Adrenal gland (tissue), 9 donors: ENCODE measurements at regions not wholly inside any gene's neighbourhood (a gene's known extent, or its start where the extent isn't known, plus 50 kb on each side); places are given as distances from the start of the nearest gene placed in this dataset.

Source experiments
- DNase-seq, 7 donors: peaks; one replicate each; pipeline ENCODE4 v3.0.0-alpha.2; 2019 to 2020
- H3K27ac ChIP-seq, 5 donors: fragments of 200-600 bp; sonication (generic) in 4 of 5; 1 replicate in 3 of 5; 2 replicates in 2 of 5; pipeline versions ENCODE4 v1.5.1 to v1.8.0; 2016 to 2020; ENCODE audit warnings: mild to moderate bottlenecking in 1 of 5
- H3K27me3 ChIP-seq: fragments of 200-600 bp; 2 replicates; pipeline ENCODE4 v1.8.0; 2021
- H3K36me3 ChIP-seq, 2 donors: fragments of 200-600 bp; replicated peaks in 1 of 2; 1 replicate in 1 of 2; 2 replicates in 1 of 2; pipeline versions ENCODE4 v1.5.1 to v1.8.0; 2018 to 2022
- H3K4me1 ChIP-seq, 2 donors: fragments of 200-600 bp; replicated peaks in 1 of 2; 1 replicate in 1 of 2; 2 replicates in 1 of 2; pipeline versions ENCODE4 v1.5.1 to v1.8.0; 2018 to 2021
- H3K4me3 ChIP-seq, 4 donors: fragments of 200-600 bp; sonication (generic) in 3 of 4; one replicate each; pipeline ENCODE4 v1.5.1; 2016 to 2018
- H3K9me3 ChIP-seq, 3 donors: fragments of 200-600 bp; sonication (generic) in 1 of 3; replicated peaks in 1 of 3; 1 replicate in 2 of 3; 2 replicates in 1 of 3; pipeline versions ENCODE4 v1.5.1 to v1.8.0; 2016 to 2021
- CTCF ChIP-seq, 6 experiments: fragments of 450-650 bp in 4 of 6; fragments of 200-600 bp in 2 of 6; sonication (generic) in 1 of 6; IDR thresholded peaks; 1 replicate in 5 of 6; 2 replicates in 1 of 6; pipeline versions ENCODE4 v1.5.1 to v1.8.0; 2016 to 2021; ENCODE audit warnings: antibody characterized with exemption in 6 of 6, mild to moderate bottlenecking in 2 of 6, moderate library complexity in 1 of 6
- POLR2A ChIP-seq, 2 donors: fragments of 450-650 bp; IDR thresholded peaks; one replicate each; pipeline ENCODE4 v1.6.1; 2017; ENCODE audit warnings: antibody characterized with exemption in 2 of 2, mild to moderate bottlenecking in 2 of 2, moderate library complexity in 1 of 2
- WGBS, 4 donors: extraction: QIAGEN DNeasy Blood & Tissue Kit in 2 of 4; methylation state at CpG; one replicate each; pipeline versions ENCODE4 v1.1.5 to v1.1.7; 2013 to 2017; 5-methylcytosine and 5-hydroxymethylcytosine counted together
- intact Hi-C, 2 donors: fragments of 100-400 bp; cut with DNase I; formaldehyde crosslinking; loops; one replicate each; pipeline versions ENCODE4 v1.14.1 to v1.15.0; 2022 to 2023
- donor health status: healthy with polysubstance abuse.
- donor health status: Bipolar disorder and iron deficiency.
- donor health status: DM: yes; HTN: yes; CAD: no.
- donor health status: DM: no; HTN: no; CAD: no.
- donor health status: DM: no; HTN: no; CAD: no.

- H3K27ac ChIP-seq = peak overlapping the region; percentile 83 to 91 (median 89)
- peak overlapping the region in 1 of 4 donors; percentile 52 for H3K4me3 ChIP-seq
- H3K4me1 ChIP-seq = peaks cover 12 to 20% of the 10 kb centered on the region in 2 donors
- intact Hi-C loops = loop anchor here (10.0 kb wide), 1 partner anchor 519 kb away; no protein-coding TSS in a partner anchor
- 73 to 82% (median 77%) methylated on average over 15 of the region's 15 CpGs for WGBS, 4 donors
- no peaks in the 10 kb centered on the region for H3K27me3 ChIP-seq
- H3K9me3 ChIP-seq = no peaks in the 10 kb centered on the region
- peak in 1 of 7 donors; percentile 35 for DNase-seq
- H3K36me3 ChIP-seq = no peaks in the 10 kb centered on the region
- no peak for TF ChIP-seq CTCF (IDR thresholded peaks at IDR 0.05)
These were observed 137.1 kb downstream of the LY86 start for GRCh38 chr6:6725468-6726209.

- Histone ChIP-seq H3K27me3 (no peaks in the 10 kb centered on the region), H3K27ac (no peak overlapping the region), H3K4me3 (no peak overlapping the region), H3K9me3 (no peaks in the 10 kb centered on the region), H3K4me1 (peaks cover 12 to 20% of the 10 kb centered on the region in 2 donors), H3K36me3 (no peaks in the 10 kb centered on the region)
- TF ChIP-seq CTCF (IDR thresholded peaks at IDR 0.05) = no peak
- no peak for TF ChIP-seq POLR2A (IDR thresholded peaks at IDR 0.05)
- 92 to 95% (median 93%) methylated on average over 9 of the region's 9 CpGs for WGBS, 4 donors
- no peak for DNase-seq
- intact Hi-C loops = loop anchor here (10.0 kb wide), 1 partner anchor 516 kb away; no protein-coding TSS in a partner anchor
These were observed 139.8 kb downstream of the LY86 start for GRCh38 chr6:6728169-6728941.

GRCh38 chr6:6729971-6730370 is 141.5 kb downstream of the LY86 start:
- intact Hi-C loops = loop anchor here (10.0 kb wide), 2 partner anchors 365 to 515 kb away; no protein-coding TSS in a partner anchor
- 0 to 93% (median 40%) methylated on average over 1 of the region's 1 CpG for WGBS, 4 donors
- Histone ChIP-seq H3K27me3 (no peaks in the 10 kb centered on the region), H3K9me3 (no peaks in the 10 kb centered on the region), H3K4me3 (no peak overlapping the region), H3K36me3 (no peaks in the 10 kb centered on the region), H3K27ac (no peak overlapping the region), H3K4me1 (peaks cover 8 to 14% of the 10 kb centered on the region in 2 donors)
- TF ChIP-seq CTCF (IDR thresholded peaks at IDR 0.05) = no peak
- no peak for TF ChIP-seq POLR2A (IDR thresholded peaks at IDR 0.05)
- peak in 1 of 7 donors; percentile 7 for DNase-seq

- Histone ChIP-seq H3K27ac (peak overlapping the region in 2 of 5 donors; percentile 48 to 59), H3K4me1 (peaks cover 0 to 5% of the 10 kb centered on the region in 2 donors), H3K27me3 (no peaks in the 10 kb centered on the region), H3K9me3 (no peaks in the 10 kb centered on the region), H3K36me3 (no peaks in the 10 kb centered on the region), H3K4me3 (no peak overlapping the region)
- TF ChIP-seq CTCF (IDR thresholded peaks at IDR 0.05) (peak in 1 of 6 experiments; percentile 4), POLR2A (IDR thresholded peaks at IDR 0.05) (peak in 1 of 2 donors; percentile 8)
- DNase-seq = peak; percentile 82 to 92 (median 87)
- intact Hi-C loops = loop anchor here in 1 of 2 donors (10.0 kb wide), 1 partner anchor 364 kb away; no protein-coding TSS in a partner anchor
- WGBS, 4 donors = 43 to 54% (median 45%) methylated on average over 2 of the region's 2 CpGs
These were observed 142.3 kb downstream of the LY86 start for GRCh38 chr6:6730831-6731230.
